VCaP (cell line): ENCODE measurements at regions not wholly inside any gene's neighbourhood (a gene's known extent, or its start where the extent isn't known, plus 50 kb on each side); places are given as distances from the start of the nearest gene placed in this dataset.

Experiments
- H3K27ac ChIP-seq: fragments of 450-650 bp; 2 replicates; pipeline ENCODE4 v1.5.1; 2017
- CTCF ChIP-seq: fragments of 450-650 bp; conservative IDR thresholded peaks from 2 replicates; pipeline ENCODE4 v1.5.1; 2017; ENCODE audit warnings: mild to moderate bottlenecking, moderate library complexity

- TF ChIP-seq CTCF, result no peak
- H3K27ac ChIP-seq, result no peak overlapping the region
These were observed 733.1 kb downstream of the HDGFL1 start for GRCh38 chr6:23302514-23302913.

- TF ChIP-seq CTCF, result no peak
These were observed 736.1 kb downstream of the HDGFL1 start for GRCh38 chr6:23305325-23305943.

GRCh38 chr6:23306251-23306950, 737.0 kb downstream of the HDGFL1 start:
- no peak for TF ChIP-seq CTCF
- no peak overlapping the region for H3K27ac ChIP-seq

More at GRCh38 chr6:23305325-23305943, 736.1 kb downstream of the HDGFL1 start:
- no peak overlapping the region for H3K27ac ChIP-seq

GRCh38 chr6:23307516-23307915, 738.1 kb downstream of the HDGFL1 start:
- no peak for TF ChIP-seq CTCF
- H3K27ac ChIP-seq, result no peak overlapping the region

GRCh38 chr6:23308166-23308565, 738.8 kb downstream of the HDGFL1 start:
- no peak for TF ChIP-seq CTCF
- H3K27ac ChIP-seq, result no peak overlapping the region

- TF ChIP-seq CTCF, result no peak
- no peak overlapping the region for H3K27ac ChIP-seq
These were observed 741.8 kb downstream of the HDGFL1 start for GRCh38 chr6:23311211-23311610.

- no peak overlapping the region for H3K27ac ChIP-seq
- no peak for TF ChIP-seq CTCF
These were observed 746.8 kb downstream of the HDGFL1 start for GRCh38 chr6:23316131-23316530.
